AG10803 (cell line): ENCODE measurements at regions not wholly inside any gene's neighbourhood (a gene's known extent, or its start where the extent isn't known, plus 50 kb on each side); places are given as distances from the start of the nearest gene placed in this dataset.
A peak's percentile ranks its signal among the peaks of the same experiment; 100 is the strongest.
"Not testable (repeated sequence)": the region's sequence is repeated elsewhere in the genome, so short reads cannot be mapped to it uniquely, and the experiment has no call there.

Source experiments
- DNase-seq: peaks from one replicate; pipeline ENCODE4 v3.0.0; 2010; ENCODE audit warnings: low read depth
- H3K4me3 ChIP-seq: 2 replicates; pipeline ENCODE4 v1.5.1; 2011; ENCODE audit warnings: mild to moderate bottlenecking, low read length, control low read depth
- CTCF ChIP-seq: conservative IDR thresholded peaks from 2 replicates; pipeline ENCODE4 v1.5.1; 2011; ENCODE audit warnings: mild to moderate bottlenecking, low read length, control low read depth, inconsistent platforms

DNA sequence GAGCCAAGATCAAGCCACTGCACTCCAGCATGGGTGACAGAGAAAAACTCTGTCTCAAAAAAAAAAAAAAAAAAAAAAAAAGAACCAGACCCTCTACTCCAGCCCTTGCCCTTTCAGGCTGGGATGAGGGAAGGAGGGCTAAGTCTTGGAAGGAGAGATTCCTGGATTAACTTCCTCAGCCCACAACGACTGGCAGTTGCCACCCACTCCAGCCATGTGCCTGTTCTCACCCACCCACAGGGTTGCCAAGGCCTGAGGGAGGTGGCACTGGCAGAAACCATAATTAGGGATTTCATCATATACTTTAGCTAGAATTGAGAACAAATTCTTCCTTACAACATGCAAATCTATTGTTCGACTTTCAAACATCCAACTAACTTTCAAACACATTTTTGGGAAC lies 87.8 kb upstream of the SLC30A5 start:
- no peak overlapping the region for H3K4me3 ChIP-seq
- no peak for DNase-seq
- no peak for TF ChIP-seq CTCF

DNA sequence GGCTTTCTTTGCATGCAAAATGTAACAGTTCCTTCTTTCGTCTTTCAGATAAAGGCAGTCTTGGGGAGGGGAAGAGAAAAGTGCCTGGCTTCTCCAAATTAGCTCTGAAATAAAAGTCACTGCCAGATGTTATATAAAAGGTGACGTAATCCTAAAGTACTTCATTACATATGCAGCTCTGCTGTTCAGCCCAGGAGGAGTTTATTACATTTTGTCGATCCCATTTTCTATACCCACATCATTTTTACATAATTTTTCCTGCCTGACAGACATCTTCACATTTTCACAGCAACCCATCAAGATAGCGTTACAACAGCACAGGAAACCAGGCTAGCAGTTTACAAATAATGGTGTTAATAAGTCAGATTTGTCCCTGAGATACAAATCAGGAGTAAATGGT lies 86.7 kb upstream of the SLC30A5 start:
- no peak for DNase-seq
- H3K4me3 ChIP-seq: no peak overlapping the region
- TF ChIP-seq CTCF: no peak

- H3K4me3 ChIP-seq: no peak overlapping the region
- peak; percentile 33 for DNase-seq
- TF ChIP-seq CTCF: peak; percentile 85
Measured at GRCh38 chr5:69007726-69008368, 86.0 kb upstream of the SLC30A5 start.

GRCh38 chr5:69010476-69010875 lies 83.3 kb upstream of the SLC30A5 start:
- TF ChIP-seq CTCF: no peak

DNA sequence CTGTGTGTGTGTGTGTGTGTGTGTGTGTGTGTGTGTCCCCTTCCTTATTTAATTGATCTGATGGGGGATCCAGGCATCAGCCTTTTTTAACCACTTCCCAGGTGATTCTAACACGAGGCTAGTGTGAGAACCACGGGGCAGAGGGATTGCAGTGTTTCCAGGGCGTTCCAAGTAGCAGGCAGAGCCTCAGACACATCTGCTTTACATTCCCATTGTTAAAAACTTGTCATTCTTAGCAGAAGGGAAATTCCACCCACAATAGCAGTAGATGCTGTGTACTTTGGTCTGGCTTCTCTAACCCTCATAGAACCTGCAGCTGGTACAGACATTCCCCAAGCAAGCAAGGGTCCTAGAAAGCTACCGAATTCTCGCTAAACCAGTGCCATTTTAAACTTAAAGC lies 81.9 kb upstream of the SLC30A5 start:
- TF ChIP-seq CTCF: no peak
- no peak overlapping the region for H3K4me3 ChIP-seq
- DNase-seq: no peak

More at GRCh38 chr5:69010476-69010875, 83.3 kb upstream of the SLC30A5 start:
- DNase-seq: no peak
- H3K4me3 ChIP-seq: no peak overlapping the region

DNA sequence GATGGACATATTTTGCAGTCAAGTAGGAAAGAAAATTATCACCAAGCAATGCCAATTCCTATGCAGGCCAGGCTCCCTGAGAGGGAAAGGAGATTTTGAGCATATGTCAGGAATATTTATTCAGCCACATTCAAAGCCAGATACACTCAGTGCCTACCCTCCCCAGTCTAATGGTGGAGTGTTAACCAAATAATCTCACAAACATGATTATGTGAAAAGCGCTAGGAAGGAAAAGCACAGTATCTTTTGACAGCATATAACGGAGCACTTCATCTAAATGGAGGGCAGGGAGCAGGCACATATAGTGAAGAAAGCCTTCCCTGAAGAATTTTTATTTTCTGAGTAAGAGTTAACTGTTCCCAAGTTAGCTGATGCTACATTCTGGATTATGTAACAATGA lies 80.3 kb upstream of the SLC30A5 start:
- TF ChIP-seq CTCF: no peak
- DNase-seq: no peak
- no peak overlapping the region for H3K4me3 ChIP-seq

- DNase-seq, H3K4me3 ChIP-seq: not testable (repeated sequence)
Measured at GRCh38 chr5:69014007-69014406, 79.8 kb upstream of the SLC30A5 start.
